ENCODE measurements at regions not wholly inside any gene's neighbourhood (a gene's known extent, or its start where the extent isn't known, plus 50 kb on each side); places are given as distances from the start of the nearest gene placed in this dataset.
"Not testable (repeated sequence)": the region's sequence is repeated elsewhere in the genome, so short reads cannot be mapped to it uniquely, and the experiment has no call there.

GRCh38 chrX:43311625-43312024 lies 344.5 kb upstream of the MAOA start:
- H3K4me1 ChIP-seq (ENCODE audit: control insufficient read depth in 2 of 2, insufficient read depth in 2 of 2, low read length in 1 of 2); H3K36me3 ChIP-seq (ENCODE audit: control insufficient read depth in 2 of 2, insufficient read depth in 2 of 2, low read length in 1 of 2); H3K27ac ChIP-seq (ENCODE audit: low read depth in 2 of 2, low read length in 1 of 2); H3K27me3 ChIP-seq (ENCODE audit: control insufficient read depth in 1 of 2, insufficient read depth in 2 of 2, low read length in 2 of 2); H3K4me3 ChIP-seq (ENCODE audit: low read depth in 1 of 2, low read length in 2 of 2); H3K9me3 ChIP-seq (ENCODE audit: control insufficient read depth in 2 of 2, insufficient read depth in 1 of 2, low read depth in 1 of 2, low read length in 1 of 2): not testable (repeated sequence)
- WGBS, 2 donors, result 25 to 26% methylated on average over 4 of the region's 4 CpGs

GRCh38 chrX:43313035-43313434 lies 343.1 kb upstream of the MAOA start:
- Histone ChIP-seq H3K4me1 (ENCODE audit: control insufficient read depth in 2 of 2, insufficient read depth in 2 of 2, low read length in 1 of 2) (no peaks in the 10 kb centered on the region), H3K27me3 (ENCODE audit: control insufficient read depth in 1 of 2, insufficient read depth in 2 of 2, low read length in 2 of 2) (no peaks in the 10 kb centered on the region), H3K27ac (ENCODE audit: low read depth in 2 of 2, low read length in 1 of 2) (no peak overlapping the region), H3K9me3 (ENCODE audit: control insufficient read depth in 2 of 2, insufficient read depth in 1 of 2, low read depth in 1 of 2, low read length in 1 of 2) (no peaks in the 10 kb centered on the region), H3K4me3 (ENCODE audit: low read depth in 1 of 2, low read length in 2 of 2) (no peak overlapping the region), H3K36me3 (ENCODE audit: control insufficient read depth in 2 of 2, insufficient read depth in 2 of 2, low read length in 1 of 2) (no peaks in the 10 kb centered on the region)
- WGBS, 2 donors, result 86 to 93% methylated on average over 1 of the region's 1 CpG

GRCh38 chrX:43314525-43314924 lies 341.6 kb upstream of the MAOA start:
- H3K27ac ChIP-seq (ENCODE audit: low read depth in 2 of 2, low read length in 1 of 2), result no peak overlapping the region
- no peak overlapping the region for H3K4me3 ChIP-seq (ENCODE audit: low read depth in 1 of 2, low read length in 2 of 2)
- H3K27me3 ChIP-seq (ENCODE audit: control insufficient read depth in 1 of 2, insufficient read depth in 2 of 2, low read length in 2 of 2), result no peaks in the 10 kb centered on the region
- no peaks in the 10 kb centered on the region for H3K9me3 ChIP-seq (ENCODE audit: control insufficient read depth in 2 of 2, insufficient read depth in 1 of 2, low read depth in 1 of 2, low read length in 1 of 2)
- 71 to 79% methylated on average over 3 of the region's 3 CpGs for WGBS, 2 donors
- no peaks in the 10 kb centered on the region for H3K4me1 ChIP-seq (ENCODE audit: control insufficient read depth in 2 of 2, insufficient read depth in 2 of 2, low read length in 1 of 2)
- no peaks in the 10 kb centered on the region for H3K36me3 ChIP-seq (ENCODE audit: control insufficient read depth in 2 of 2, insufficient read depth in 2 of 2, low read length in 1 of 2)

- no peaks in the 10 kb centered on the region for H3K9me3 ChIP-seq (ENCODE audit: control insufficient read depth in 2 of 2, insufficient read depth in 1 of 2, low read depth in 1 of 2, low read length in 1 of 2)
- WGBS, 2 donors, result 48 to 50% methylated on average over 4 of the region's 4 CpGs
Observed at GRCh38 chrX:43315622-43316021, 340.5 kb upstream of the MAOA start.

GRCh38 chrX:43316146-43316545 lies 340.0 kb upstream of the MAOA start:
- no peak overlapping the region for H3K27ac ChIP-seq (ENCODE audit: low read depth in 2 of 2, low read length in 1 of 2)
- WGBS, 2 donors, result 51 to 62% methylated on average over 2 of the region's 2 CpGs

More at GRCh38 chrX:43315622-43316021, 340.5 kb upstream of the MAOA start:
- Histone ChIP-seq H3K4me3 (ENCODE audit: low read depth in 1 of 2, low read length in 2 of 2) (no peak overlapping the region), H3K36me3 (ENCODE audit: control insufficient read depth in 2 of 2, insufficient read depth in 2 of 2, low read length in 1 of 2) (no peaks in the 10 kb centered on the region), H3K4me1 (ENCODE audit: control insufficient read depth in 2 of 2, insufficient read depth in 2 of 2, low read length in 1 of 2) (no peaks in the 10 kb centered on the region), H3K27ac (ENCODE audit: low read depth in 2 of 2, low read length in 1 of 2) (no peak overlapping the region), H3K27me3 (ENCODE audit: control insufficient read depth in 1 of 2, insufficient read depth in 2 of 2, low read length in 2 of 2) (no peaks in the 10 kb centered on the region)

GRCh38 chrX:43317378-43317777 lies 338.7 kb upstream of the MAOA start:
- H3K27me3 ChIP-seq (ENCODE audit: control insufficient read depth in 1 of 2, insufficient read depth in 2 of 2, low read length in 2 of 2), result no peaks in the 10 kb centered on the region
- 79 to 85% methylated on average over 1 of the region's 1 CpG for WGBS, 2 donors

More at GRCh38 chrX:43316146-43316545, 340.0 kb upstream of the MAOA start:
- Histone ChIP-seq H3K27me3 (ENCODE audit: control insufficient read depth in 1 of 2, insufficient read depth in 2 of 2, low read length in 2 of 2) (no peaks in the 10 kb centered on the region), H3K4me3 (ENCODE audit: low read depth in 1 of 2, low read length in 2 of 2) (no peak overlapping the region), H3K4me1 (ENCODE audit: control insufficient read depth in 2 of 2, insufficient read depth in 2 of 2, low read length in 1 of 2) (no peaks in the 10 kb centered on the region), H3K9me3 (ENCODE audit: control insufficient read depth in 2 of 2, insufficient read depth in 1 of 2, low read depth in 1 of 2, low read length in 1 of 2) (no peaks in the 10 kb centered on the region), H3K36me3 (ENCODE audit: control insufficient read depth in 2 of 2, insufficient read depth in 2 of 2, low read length in 1 of 2) (no peaks in the 10 kb centered on the region)

GRCh38 chrX:43328358-43328946 lies 327.6 kb upstream of the MAOA start:
- Histone ChIP-seq H3K4me1 (ENCODE audit: control insufficient read depth in 2 of 2, insufficient read depth in 2 of 2, low read length in 1 of 2) (peaks cover 0 to 5% of the 10 kb centered on the region in 2 donors), H3K27ac (ENCODE audit: low read depth in 2 of 2, low read length in 1 of 2) (no peak overlapping the region), H3K9me3 (ENCODE audit: control insufficient read depth in 2 of 2, insufficient read depth in 1 of 2, low read depth in 1 of 2, low read length in 1 of 2) (peaks cover 0 to 10% of the 10 kb centered on the region in 2 donors), H3K27me3 (ENCODE audit: control insufficient read depth in 1 of 2, insufficient read depth in 2 of 2, low read length in 2 of 2) (no peaks in the 10 kb centered on the region), H3K36me3 (ENCODE audit: control insufficient read depth in 2 of 2, insufficient read depth in 2 of 2, low read length in 1 of 2) (no peaks in the 10 kb centered on the region), H3K4me3 (ENCODE audit: low read depth in 1 of 2, low read length in 2 of 2) (no peak overlapping the region)
- WGBS, 2 donors, result 76 to 78% methylated on average over 9 of the region's 9 CpGs

More at GRCh38 chrX:43317378-43317777, 338.7 kb upstream of the MAOA start:
- H3K4me1 ChIP-seq (ENCODE audit: control insufficient read depth in 2 of 2, insufficient read depth in 2 of 2, low read length in 1 of 2), result no peaks in the 10 kb centered on the region
- H3K27ac ChIP-seq (ENCODE audit: low read depth in 2 of 2, low read length in 1 of 2), result no peak overlapping the region
- no peaks in the 10 kb centered on the region for H3K36me3 ChIP-seq (ENCODE audit: control insufficient read depth in 2 of 2, insufficient read depth in 2 of 2, low read length in 1 of 2)
- H3K4me3 ChIP-seq (ENCODE audit: low read depth in 1 of 2, low read length in 2 of 2), result no peak overlapping the region
- no peaks in the 10 kb centered on the region for H3K9me3 ChIP-seq (ENCODE audit: control insufficient read depth in 2 of 2, insufficient read depth in 1 of 2, low read depth in 1 of 2, low read length in 1 of 2)

GRCh38 chrX:43333543-43333942 lies 322.6 kb upstream of the MAOA start:
- no peaks in the 10 kb centered on the region for H3K4me1 ChIP-seq (ENCODE audit: control insufficient read depth in 2 of 2, insufficient read depth in 2 of 2, low read length in 1 of 2)
- H3K9me3 ChIP-seq (ENCODE audit: control insufficient read depth in 2 of 2, insufficient read depth in 1 of 2, low read depth in 1 of 2, low read length in 1 of 2), result peaks cover 0 to under 1% of the 10 kb centered on the region in 2 donors
- no peak overlapping the region for H3K27ac ChIP-seq (ENCODE audit: low read depth in 2 of 2, low read length in 1 of 2)
- no peak overlapping the region for H3K4me3 ChIP-seq (ENCODE audit: low read depth in 1 of 2, low read length in 2 of 2)
- no peaks in the 10 kb centered on the region for H3K36me3 ChIP-seq (ENCODE audit: control insufficient read depth in 2 of 2, insufficient read depth in 2 of 2, low read length in 1 of 2)
- 60 to 72% methylated on average over 1 of the region's 1 CpG for WGBS, 2 donors
- no peaks in the 10 kb centered on the region for H3K27me3 ChIP-seq (ENCODE audit: control insufficient read depth in 1 of 2, insufficient read depth in 2 of 2, low read length in 2 of 2)

DNA sequence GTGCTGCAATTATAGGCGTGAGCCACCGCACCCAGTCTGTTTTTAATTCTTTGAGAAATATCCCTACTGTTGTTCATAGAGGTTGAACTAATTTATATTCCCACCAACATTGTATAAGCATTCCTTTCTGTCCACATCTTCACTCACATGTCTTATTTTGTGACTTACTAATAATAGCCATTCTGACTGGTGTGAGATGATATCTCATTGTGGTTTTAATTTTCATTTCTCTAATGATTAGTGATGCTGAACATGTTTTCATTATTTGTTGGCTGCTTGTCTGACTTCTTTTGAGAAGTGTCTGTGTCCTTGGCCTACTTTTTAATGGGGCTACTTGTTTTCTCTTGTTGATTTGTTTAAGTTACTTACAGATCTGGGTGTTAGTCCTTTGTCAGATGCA lies 310.9 kb upstream of the MAOA start:
- Histone ChIP-seq H3K27ac (ENCODE audit: low read depth in 2 of 2, low read length in 1 of 2) (no peak overlapping the region), H3K36me3 (ENCODE audit: control insufficient read depth in 2 of 2, insufficient read depth in 2 of 2, low read length in 1 of 2) (no peaks in the 10 kb centered on the region), H3K9me3 (ENCODE audit: control insufficient read depth in 2 of 2, insufficient read depth in 1 of 2, low read depth in 1 of 2, low read length in 1 of 2) (no peaks in the 10 kb centered on the region), H3K4me1 (ENCODE audit: control insufficient read depth in 2 of 2, insufficient read depth in 2 of 2, low read length in 1 of 2) (no peaks in the 10 kb centered on the region), H3K4me3 (ENCODE audit: low read depth in 1 of 2, low read length in 2 of 2) (no peak overlapping the region), H3K27me3 (ENCODE audit: control insufficient read depth in 1 of 2, insufficient read depth in 2 of 2, low read length in 2 of 2) (no peaks in the 10 kb centered on the region)
- WGBS, 2 donors, result 83 to 85% methylated on average over 2 of the region's 2 CpGs

DNA sequence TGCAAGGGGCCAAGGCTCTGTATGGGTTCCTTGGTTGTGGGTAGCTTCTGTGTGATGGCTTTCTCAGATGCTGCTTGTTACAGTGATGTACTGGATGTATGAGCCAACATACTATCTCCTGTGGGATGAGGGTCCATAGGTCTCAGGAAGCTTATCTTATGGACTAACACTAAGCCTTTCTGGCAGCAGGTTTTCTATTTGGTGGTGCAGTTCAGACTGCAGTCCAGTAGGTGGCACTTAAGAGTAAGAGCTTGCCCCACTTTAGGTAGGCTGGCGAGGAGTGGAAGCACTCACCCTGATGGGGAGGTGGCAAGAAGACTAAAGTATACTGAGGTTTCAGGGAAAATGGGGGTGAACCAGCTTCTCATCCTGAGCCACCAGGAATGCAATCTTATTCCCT lies 306.7 kb upstream of the MAOA start:
- Histone ChIP-seq H3K36me3 (ENCODE audit: control insufficient read depth in 2 of 2, insufficient read depth in 2 of 2, low read length in 1 of 2) (no peaks in the 10 kb centered on the region), H3K27me3 (ENCODE audit: control insufficient read depth in 1 of 2, insufficient read depth in 2 of 2, low read length in 2 of 2) (no peaks in the 10 kb centered on the region), H3K4me1 (ENCODE audit: control insufficient read depth in 2 of 2, insufficient read depth in 2 of 2, low read length in 1 of 2) (no peaks in the 10 kb centered on the region), H3K4me3 (ENCODE audit: low read depth in 1 of 2, low read length in 2 of 2) (no peak overlapping the region), H3K27ac (ENCODE audit: low read depth in 2 of 2, low read length in 1 of 2) (no peak overlapping the region), H3K9me3 (ENCODE audit: control insufficient read depth in 2 of 2, insufficient read depth in 1 of 2, low read depth in 1 of 2, low read length in 1 of 2) (peaks cover 0 to 2% of the 10 kb centered on the region in 2 donors)
- WGBS, 2 donors, result 28 to 35% methylated on average over 1 of the region's 1 CpG

Data from esophagus (tissue), 2 donors.